GM21529 (cell line): ENCODE measurements at regions not wholly inside any gene's neighbourhood (a gene's known extent, or its start where the extent isn't known, plus 50 kb on each side); places are given as distances from the start of the nearest gene placed in this dataset.
"Not testable (repeated sequence)": the region's sequence is repeated elsewhere in the genome, so short reads cannot be mapped to it uniquely, and the experiment has no call there.

Source experiments
- ATAC-seq: cut with Tn5 transposase; IDR thresholded peaks from one replicate; pipeline ENCODE4 v1.9.1; 2021; ENCODE audit not compliant: unreplicated experiment

- ATAC-seq: no peak
Measured at GRCh38 chr5:15346738-15347137, 153.2 kb upstream of the FBXL7 start.

- ATAC-seq: no peak
Measured at GRCh38 chr5:15344954-15345353, 155.0 kb upstream of the FBXL7 start.

DNA sequence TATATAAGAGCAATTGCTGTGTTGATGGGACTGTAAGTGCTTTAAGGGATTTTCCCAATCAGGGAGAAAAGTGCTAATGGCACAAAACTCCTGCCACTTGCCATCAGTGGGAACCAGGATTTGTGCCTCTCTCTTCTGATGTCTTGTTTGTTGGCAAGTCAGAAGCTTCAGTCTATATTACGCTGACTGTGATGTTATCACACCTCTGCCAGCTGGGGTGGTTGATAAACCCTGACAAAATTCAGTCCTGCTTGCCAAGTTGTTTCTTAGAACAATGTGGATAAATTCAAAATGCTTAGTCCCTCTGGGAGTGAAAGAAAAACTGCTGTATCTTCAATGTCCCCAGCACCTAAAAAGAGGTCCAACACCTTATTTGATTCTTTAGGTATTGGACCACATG, 161.4 kb upstream of the FBXL7 start:
- ATAC-seq: no peak

GRCh38 chr5:15334551-15335266, 165.3 kb upstream of the FBXL7 start:
- ATAC-seq: no peak

DNA sequence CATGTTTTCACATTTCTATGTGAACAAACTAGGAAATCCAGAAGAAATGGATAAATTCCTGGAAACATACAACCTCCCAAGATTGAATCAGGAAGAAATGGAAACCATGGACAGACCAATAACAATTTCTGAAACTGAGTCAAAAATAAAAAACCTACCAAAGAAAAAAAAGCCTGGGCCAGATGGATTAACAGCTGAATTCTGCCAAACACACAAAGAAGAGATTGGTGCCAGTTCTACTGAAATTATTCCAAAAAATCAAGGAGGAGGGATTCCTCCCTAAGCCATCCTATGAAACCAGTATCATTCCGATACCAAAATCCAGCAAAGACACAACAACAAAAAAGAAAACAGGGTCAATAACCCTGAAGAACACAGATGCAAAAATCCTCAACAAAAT, 166.9 kb upstream of the FBXL7 start:
- no peak for ATAC-seq

GRCh38 chr5:15326932-15327331, 173.0 kb upstream of the FBXL7 start:
- no peak for ATAC-seq

- no peak for ATAC-seq
Measured at GRCh38 chr5:15326471-15326870, 173.5 kb upstream of the FBXL7 start.

GRCh38 chr5:15322421-15322820, 177.6 kb upstream of the FBXL7 start:
- no peak for ATAC-seq

GRCh38 chr5:15321776-15322175, 178.2 kb upstream of the FBXL7 start:
- ATAC-seq: no peak

- no peak for ATAC-seq
Measured at GRCh38 chr5:15320871-15321270, 179.1 kb upstream of the FBXL7 start.

DNA sequence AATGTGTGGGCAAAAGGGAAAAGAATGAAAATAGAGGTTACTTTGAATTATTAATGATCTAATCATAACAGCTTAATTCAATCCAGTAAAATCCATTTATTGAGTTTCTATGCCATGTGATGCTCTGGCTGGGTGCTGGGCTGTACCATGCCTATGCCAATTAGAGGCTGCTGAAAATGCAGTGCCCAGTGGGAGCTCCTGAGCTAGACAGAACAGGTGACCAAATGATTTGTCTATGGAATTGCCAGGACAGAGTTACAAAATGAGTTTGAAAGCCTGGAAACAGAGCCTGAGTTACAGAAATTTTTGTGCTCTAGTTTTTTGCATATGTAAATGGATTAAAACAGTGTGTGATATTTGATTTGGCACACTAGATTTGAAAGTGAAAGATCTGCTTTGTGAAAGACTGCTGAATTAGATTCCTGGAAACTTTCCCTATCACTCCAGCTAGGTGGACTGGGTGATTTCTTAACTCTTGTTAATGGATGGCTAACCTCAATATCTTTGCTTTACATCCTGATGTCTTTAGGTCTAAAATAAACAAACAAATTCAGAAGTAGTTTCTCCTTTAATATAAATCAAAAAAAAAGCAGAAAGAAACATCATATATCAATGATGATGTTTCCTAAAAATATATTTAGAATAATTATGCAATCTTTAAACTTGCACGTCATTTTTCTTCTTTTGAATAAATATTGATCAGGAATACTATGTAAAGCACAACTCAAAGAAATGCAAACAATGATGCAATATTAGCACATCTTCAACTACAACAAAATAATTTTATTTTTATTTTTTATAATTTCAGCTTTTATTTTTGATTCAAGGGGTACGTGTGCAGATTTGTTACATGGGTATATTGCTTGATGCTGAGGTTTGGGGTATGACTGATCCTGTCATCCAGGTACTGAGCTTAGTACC, 194.8 kb upstream of the FBXL7 start:
- ATAC-seq: no peak

DNA sequence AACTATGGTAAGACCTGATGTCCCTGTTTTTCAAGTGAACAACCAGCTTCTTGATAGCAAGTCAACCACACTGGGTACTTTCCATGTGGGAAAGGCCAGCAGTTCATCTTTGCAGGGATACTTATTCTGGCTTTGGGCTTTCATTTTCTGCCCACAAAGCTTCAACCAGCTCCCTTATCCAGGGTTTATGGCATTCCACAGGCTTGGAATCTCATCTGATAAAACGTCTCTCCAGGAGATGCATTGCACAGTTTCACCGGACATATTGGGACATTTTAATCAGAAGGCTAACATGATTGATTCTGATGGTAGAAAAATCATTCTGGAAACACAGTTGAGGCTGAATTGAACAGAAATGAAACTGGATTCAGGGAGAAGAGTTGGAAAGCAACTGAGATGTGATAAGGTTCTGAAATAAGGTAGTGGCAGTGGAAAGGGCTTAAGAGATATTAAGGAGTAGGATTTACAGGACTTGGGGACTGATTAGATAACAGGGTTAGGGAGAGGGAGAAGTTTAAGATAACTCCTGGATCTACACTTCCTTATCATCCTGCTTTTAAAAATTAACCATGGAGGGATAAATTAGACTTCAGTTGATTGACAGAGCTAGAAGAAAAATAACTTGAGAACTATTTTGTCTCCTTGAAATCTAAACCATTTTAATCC, 195.8 kb upstream of the FBXL7 start:
- ATAC-seq: no peak

GRCh38 chr5:15300141-15300540, 199.8 kb upstream of the FBXL7 start:
- no peak for ATAC-seq

DNA sequence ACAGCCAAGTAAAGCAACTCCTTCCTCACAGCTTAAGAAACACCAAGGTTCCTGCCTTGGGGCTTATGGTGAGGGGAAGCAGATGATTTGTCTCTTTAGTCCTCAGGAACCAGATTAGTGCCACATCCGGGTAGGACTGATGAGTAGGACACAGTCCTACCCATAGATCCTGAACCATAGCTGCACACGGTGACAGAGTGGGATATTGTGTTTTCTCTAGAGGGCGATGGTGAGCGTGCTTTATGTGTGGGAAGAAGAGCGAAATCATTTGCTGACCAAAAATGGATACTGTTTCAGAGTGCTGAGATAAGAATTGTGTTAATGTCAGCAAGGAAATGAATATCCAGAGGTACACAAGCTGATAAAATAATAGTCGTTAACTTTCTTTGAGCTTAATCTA, 209.0 kb upstream of the FBXL7 start:
- no peak for ATAC-seq

DNA sequence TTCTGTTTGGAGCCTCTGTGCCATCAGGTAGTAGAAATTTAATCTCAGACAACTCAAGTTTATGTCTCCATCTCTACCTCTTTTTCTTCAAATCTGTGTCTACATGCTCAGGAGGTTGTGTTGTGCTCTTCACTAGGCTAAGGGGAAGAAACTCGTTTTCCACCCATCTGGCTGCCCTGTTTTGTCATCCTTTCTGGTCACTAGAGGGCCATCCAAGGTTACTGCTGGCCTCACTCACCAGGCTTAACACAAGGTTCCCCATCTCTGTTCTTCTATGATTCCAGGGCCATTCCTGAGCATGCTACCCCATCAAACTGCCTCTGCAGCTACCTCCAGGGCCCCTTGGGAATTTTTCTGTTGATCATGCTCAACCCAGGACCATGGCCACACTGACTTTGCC, 213.3 kb upstream of the FBXL7 start:
- no peak for ATAC-seq

DNA sequence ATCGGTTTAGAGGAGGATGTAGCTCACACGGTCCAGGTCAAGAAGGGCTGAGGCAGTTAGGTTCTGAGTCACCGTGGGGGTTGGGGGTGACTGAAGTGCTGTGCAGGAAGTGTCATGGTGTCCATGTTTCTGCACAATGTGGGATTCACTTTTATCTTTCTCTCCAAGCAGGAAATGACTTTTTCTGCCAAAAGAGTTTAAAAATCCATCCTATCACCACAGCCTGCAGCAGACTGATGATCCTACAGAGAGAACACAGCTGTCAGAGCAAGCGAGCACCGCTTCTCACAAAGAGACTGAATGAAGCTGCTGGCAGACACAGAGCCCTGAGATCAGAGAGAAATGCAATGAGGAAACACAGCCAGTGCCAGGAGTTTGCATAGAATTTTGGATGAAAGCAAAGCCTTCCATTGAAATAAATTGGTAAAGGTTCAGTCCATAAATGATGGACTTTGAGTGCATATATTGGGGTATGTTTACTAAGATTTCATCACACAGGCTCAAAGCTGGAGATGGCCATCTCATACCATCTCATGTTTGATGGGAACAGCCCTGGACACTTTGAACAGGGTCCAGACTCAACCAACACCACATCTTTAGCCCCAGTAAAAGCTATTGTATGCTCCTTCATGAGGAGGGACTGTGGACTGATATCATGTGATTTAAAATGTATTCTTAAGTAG, 213.9 kb upstream of the FBXL7 start:
- ATAC-seq: no peak

DNA sequence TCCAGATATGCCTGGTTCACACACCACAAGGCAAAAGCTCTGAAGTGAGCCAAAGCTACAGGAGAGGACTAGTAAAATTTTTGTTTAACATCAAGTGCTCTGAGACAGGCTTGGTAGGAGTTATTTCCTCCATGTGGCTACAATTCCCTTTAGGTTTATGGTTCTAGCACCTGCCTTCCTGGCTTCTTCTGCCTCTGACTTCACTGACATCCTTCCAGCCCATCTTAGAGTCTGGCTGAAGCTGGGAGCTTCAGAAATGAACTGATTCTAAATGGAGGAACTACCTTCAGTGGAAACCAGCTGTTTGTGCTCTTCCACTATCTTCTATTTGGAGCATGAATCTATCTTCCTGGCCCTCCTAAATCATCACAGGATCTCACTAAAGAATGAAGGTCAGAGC, 215.3 kb upstream of the FBXL7 start:
- no peak for ATAC-seq

- ATAC-seq: no peak
Measured at GRCh38 chr5:15283076-15283475, 216.9 kb upstream of the FBXL7 start.

DNA sequence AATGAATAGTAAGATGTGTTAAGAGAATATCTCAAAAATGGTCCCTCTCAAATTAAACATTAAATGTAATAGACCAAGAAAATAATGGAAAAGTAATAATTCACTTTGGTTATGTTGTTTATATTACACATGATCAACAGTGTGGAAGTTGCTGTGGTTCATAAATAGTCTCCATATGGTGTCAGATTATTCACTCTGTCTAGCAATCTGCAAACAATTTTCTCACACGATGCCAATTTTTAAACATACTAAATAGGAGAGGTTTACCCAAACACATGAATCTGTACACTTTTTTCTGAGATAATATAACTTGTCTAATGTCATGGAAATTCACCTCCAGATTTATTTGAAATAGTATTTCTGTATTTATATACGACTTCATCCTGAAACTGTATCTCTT, 217.4 kb upstream of the FBXL7 start:
- ATAC-seq: no peak

- ATAC-seq: not testable (repeated sequence)
Measured at GRCh38 chr5:15271596-15271995, 228.4 kb upstream of the FBXL7 start.

DNA sequence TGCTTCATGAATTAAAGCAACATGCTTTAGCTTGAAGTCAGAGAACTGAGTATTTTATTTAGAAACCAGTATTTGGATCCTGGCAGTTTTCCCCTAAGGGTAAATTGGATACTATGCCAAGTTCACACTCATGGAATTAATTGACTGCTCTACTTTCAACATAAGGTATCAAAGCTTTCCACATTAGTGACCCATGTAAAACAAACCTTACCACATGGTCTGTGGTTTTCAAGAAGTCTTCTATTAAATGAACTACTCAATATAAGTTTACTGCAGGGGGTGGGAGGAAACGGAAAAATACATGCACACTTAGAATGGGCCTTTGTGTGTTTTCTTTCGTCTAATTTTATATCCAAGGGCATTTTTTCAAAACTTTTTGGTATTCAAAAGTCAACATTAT, 232.0 kb upstream of the FBXL7 start:
- no peak for ATAC-seq
